GM12878 (cell line): ENCODE measurements at regions not wholly inside any gene's neighbourhood (a gene's known extent, or its start where the extent isn't known, plus 50 kb on each side); places are given as distances from the start of the nearest gene placed in this dataset.

Experiments
- CHD4 ChIP-seq: fragments of 200-600 bp; sonication (generic); IDR thresholded peaks from 2 replicates; pipeline ENCODE4 v1.6.1; 2016; ENCODE audit warnings: mild to moderate bottlenecking
- ELK1 ChIP-seq: IDR thresholded peaks from 2 replicates; pipeline ENCODE4 v1.6.1; 2012; ENCODE audit warnings: low read depth, low read length, improper control_type of control experiment
- EZH2 ChIP-seq: IDR thresholded peaks from 2 replicates; pipeline ENCODE4 v1.6.1; 2012; ENCODE audit warnings: low read depth, mild to moderate bottlenecking, control low read depth, inconsistent platforms, low read length, borderline replicate concordance; ENCODE audit not compliant: control insufficient read depth
- MAX ChIP-seq: IDR thresholded peaks from 2 replicates; pipeline ENCODE4 v1.6.1; 2012; ENCODE audit warnings: low read depth, low read length, improper control_type of control experiment
- POLR2AphosphoS5 ChIP-seq: IDR thresholded peaks from 2 replicates; pipeline ENCODE4 v1.6.1; 2011; ENCODE audit warnings: mild to moderate bottlenecking, low read length, inconsistent platforms
- RELA ChIP-seq: fragments of 450-650 bp; IDR thresholded peaks from 2 replicates; pipeline ENCODE4 v1.8.0; 2014; ENCODE audit warnings: borderline replicate concordance; ENCODE audit not compliant: partially characterized antibody

DNA sequence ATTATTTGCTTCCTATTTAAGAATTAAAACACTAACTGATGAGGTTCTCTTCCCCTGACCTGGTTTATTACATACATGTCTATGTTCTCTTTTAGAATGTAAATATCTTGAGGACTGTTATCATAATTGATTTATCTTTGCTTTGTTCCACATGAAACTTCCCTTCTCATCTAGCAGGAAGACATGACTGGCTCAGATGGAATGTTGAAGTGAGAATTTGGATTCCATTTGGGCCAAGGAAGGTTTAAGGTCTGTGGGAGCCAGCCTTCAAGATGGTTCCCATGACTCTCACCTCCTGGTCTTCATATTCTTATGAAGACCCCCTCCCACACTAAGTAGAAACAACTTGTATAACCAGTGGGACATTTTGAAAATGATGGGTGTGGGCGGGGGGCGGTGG is 222.2 kb upstream of the GADL1 start:
- no peak for TF ChIP-seq EZH2
- no peak for TF ChIP-seq RELA
- TF ChIP-seq MAX: no peak
- TF ChIP-seq POLR2AphosphoS5: no peak
- no peak for TF ChIP-seq CHD4
- TF ChIP-seq ELK1: no peak
